Liver (tissue), 8 donors: ENCODE measurements at regions not wholly inside any gene's neighbourhood (a gene's known extent, or its start where the extent isn't known, plus 50 kb on each side); places are given as distances from the start of the nearest gene placed in this dataset.

Experiments used
- DNase-seq: peaks from one replicate; pipeline ENCODE4 v3.0.0-alpha.2; 2017; ENCODE audit warnings: low spot score
- H3K27ac ChIP-seq, 2 donors: one replicate each; pipeline ENCODE4 v1.7.0; 2013; ENCODE audit warnings: inconsistent platforms in 2 of 2, low read length in 2 of 2, control low read depth in 1 of 2, low read depth in 1 of 2, mild to moderate bottlenecking in 1 of 2
- H3K27me3 ChIP-seq, 4 donors: one replicate each; pipeline versions ENCODE4 v1.6.1 to v1.7.0; 2013; ENCODE audit warnings: low read length in 3 of 4, inconsistent platforms in 1 of 4, mild to moderate bottlenecking in 1 of 4, moderate library complexity in 1 of 4; ENCODE audit not compliant: control insufficient read depth in 4 of 4, insufficient read depth in 4 of 4
- H3K36me3 ChIP-seq, 4 donors: one replicate each; pipeline versions ENCODE4 v1.6.1 to v1.7.0; 2013; ENCODE audit warnings: low read length in 3 of 4, mild to moderate bottlenecking in 3 of 4, low read depth in 1 of 4, moderate library complexity in 1 of 4; ENCODE audit not compliant: control insufficient read depth in 4 of 4, insufficient read depth in 3 of 4
- H3K4me1 ChIP-seq, 4 donors: one replicate each; pipeline versions ENCODE4 v1.6.1 to v1.7.0; 2013; ENCODE audit warnings: low read length in 3 of 4, mild to moderate bottlenecking in 3 of 4, moderate library complexity in 1 of 4; ENCODE audit not compliant: control insufficient read depth in 4 of 4, insufficient read depth in 4 of 4
- H3K4me3 ChIP-seq, 3 donors: one replicate each; pipeline versions ENCODE4 v1.6.1 to v1.7.0; 2013; ENCODE audit warnings: low read length in 3 of 3, control low read depth in 1 of 3, low read depth in 1 of 3, mild to moderate bottlenecking in 1 of 3
- H3K9ac ChIP-seq, 2 donors: one replicate each; pipeline ENCODE4 v1.7.0; 2013; ENCODE audit warnings: low read length in 2 of 2, mild to moderate bottlenecking in 2 of 2, moderate library complexity in 2 of 2, control low read depth in 1 of 2, low read depth in 1 of 2
- H3K9me3 ChIP-seq, 4 donors: one replicate each; pipeline versions ENCODE4 v1.6.1 to v1.7.0; 2013; ENCODE audit warnings: low read length in 3 of 4; ENCODE audit not compliant: control insufficient read depth in 4 of 4
- FOXA1 ChIP-seq: IDR thresholded peaks from 2 replicates; pipeline ENCODE4 v1.6.1; 2016; ENCODE audit warnings: antibody characterized with exemption
- FOXA2 ChIP-seq: IDR thresholded peaks from 2 replicates; pipeline ENCODE4 v1.6.1; 2016; ENCODE audit warnings: antibody characterized with exemption
- GABPA ChIP-seq, 2 donors: IDR thresholded peaks in 1 of 2; conservative IDR thresholded peaks in 1 of 2; 2 replicates each; pipeline ENCODE4 v1.6.1; 2016; ENCODE audit warnings: antibody characterized with exemption in 2 of 2, mild to moderate bottlenecking in 1 of 2, moderate library complexity in 1 of 2
- HNF4A ChIP-seq, 2 donors: conservative IDR thresholded peaks; 2 replicates each; pipeline ENCODE4 v1.6.1; 2016; ENCODE audit warnings: antibody characterized with exemption in 2 of 2, mild to moderate bottlenecking in 2 of 2
- HNF4G ChIP-seq: IDR thresholded peaks from 2 replicates; pipeline ENCODE4 v1.6.1; 2016; ENCODE audit warnings: antibody characterized with exemption
- JUND ChIP-seq, 2 donors: IDR thresholded peaks; 2 replicates each; pipeline ENCODE4 v1.6.1; 2016; ENCODE audit warnings: antibody characterized with exemption in 2 of 2
- NR2F2 ChIP-seq: IDR thresholded peaks from 2 replicates; pipeline ENCODE4 v1.6.1; 2016; ENCODE audit warnings: antibody characterized with exemption
- RAD21 ChIP-seq, 2 donors: IDR thresholded peaks; 2 replicates each; pipeline ENCODE4 v1.6.1; 2016; ENCODE audit warnings: antibody characterized with exemption in 2 of 2, mild to moderate bottlenecking in 2 of 2
- RXRA ChIP-seq, 2 donors: IDR thresholded peaks; 2 replicates each; pipeline ENCODE4 v1.6.1; 2017 to 2018; ENCODE audit warnings: antibody characterized with exemption in 2 of 2, mild to moderate bottlenecking in 1 of 2
- SP1 ChIP-seq: IDR thresholded peaks from 2 replicates; pipeline ENCODE4 v1.6.1; 2018; ENCODE audit warnings: antibody characterized with exemption, mild to moderate bottlenecking
- TAF1 ChIP-seq: conservative IDR thresholded peaks from 2 replicates; pipeline ENCODE4 v1.6.1; 2016; ENCODE audit warnings: antibody characterized with exemption, mild to moderate bottlenecking
- YY1 ChIP-seq: IDR thresholded peaks from 2 replicates; pipeline ENCODE4 v1.6.1; 2016; ENCODE audit warnings: antibody characterized with exemption, mild to moderate bottlenecking
- WGBS: extraction: QIAGEN DNeasy Blood & Tissue Kit; methylation state at CpG from one replicate; pipeline ENCODE4 v1.1.7; 2013; 5-methylcytosine and 5-hydroxymethylcytosine counted together
- TF ChIP-seq, protein P1 (sequence below): fragments of 150-350 bp; IDR thresholded peaks from 2 replicates; pipeline ENCODE4 v1.5.1; 2017; ENCODE audit warnings: improper control_type of control experiment, low read depth, low read length; ENCODE audit not compliant: missing input control
- TF ChIP-seq, protein P2 (sequence below): IDR thresholded peaks from 2 replicates; pipeline ENCODE4 v1.6.1; 2016; ENCODE audit warnings: antibody characterized with exemption
- TF ChIP-seq, protein P3 (sequence below): IDR thresholded peaks from 2 replicates; pipeline ENCODE4 v1.6.1; 2016; ENCODE audit warnings: antibody characterized with exemption
- TF ChIP-seq, protein P4 (sequence below): IDR thresholded peaks from 2 replicates; pipeline ENCODE4 v1.6.1; 2016; ENCODE audit warnings: antibody characterized with exemption, mild to moderate bottlenecking
- TF ChIP-seq, protein P5 (sequence below): IDR thresholded peaks from 2 replicates; pipeline ENCODE4 v1.6.1; 2016; ENCODE audit warnings: antibody characterized with exemption
- donor health status: healthy.
- donor health status: healthy.
- donor health status: healthy.
- donor health status: healthy.
- donor health status: healthy.

DNA sequence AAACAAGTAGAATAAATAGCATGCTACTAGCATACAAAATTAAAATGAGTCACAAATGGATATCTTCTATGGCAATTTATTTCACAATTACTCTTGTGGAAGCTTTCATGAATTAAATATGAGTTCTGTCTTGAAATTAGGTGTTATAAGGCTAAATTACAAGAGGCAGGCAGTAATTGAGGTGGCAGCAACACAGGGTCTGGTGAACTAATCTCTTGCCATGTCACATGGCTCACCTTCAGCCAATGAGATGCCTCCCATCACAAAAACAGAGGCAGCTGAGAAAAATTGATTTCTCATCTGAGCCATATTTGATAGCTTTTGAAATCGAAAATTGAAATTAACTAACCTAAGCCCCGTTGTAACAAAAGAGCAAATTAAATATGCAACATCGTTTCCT, 268.8 kb downstream of the NR2F2 start:
- TF ChIP-seq SP1 (no peak), TAF1 (no peak)
- no peak overlapping the region for H3K27ac ChIP-seq
- 79% methylated on average over 3 of the region's 3 CpGs for WGBS
- no peaks in the 10 kb centered on the region for H3K36me3 ChIP-seq
- no peaks in the 10 kb centered on the region for H3K4me1 ChIP-seq
- H3K9ac ChIP-seq = no peak overlapping the region
- H3K4me3 ChIP-seq = no peak overlapping the region
- DNase-seq = no peak
- H3K9me3 ChIP-seq = no peaks in the 10 kb centered on the region
- H3K27me3 ChIP-seq = no peaks in the 10 kb centered on the region

DNA sequence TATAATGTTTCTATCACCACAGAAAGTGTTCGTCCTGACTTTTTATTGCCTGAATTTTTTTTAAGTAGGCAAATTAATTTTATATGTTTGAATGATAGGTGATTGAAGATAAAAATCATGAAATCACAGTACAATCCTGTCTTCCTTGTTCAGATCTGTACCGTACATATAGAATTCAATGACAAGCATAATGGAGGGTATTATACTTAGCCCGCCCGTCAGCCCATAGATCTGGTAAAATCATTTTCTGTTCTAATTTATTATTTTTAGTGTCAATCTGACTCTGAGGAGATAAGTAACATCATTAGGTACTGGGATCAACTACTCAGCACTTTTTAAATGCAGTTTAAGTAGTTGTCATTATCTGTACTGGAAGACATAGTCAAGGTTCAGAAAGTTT, 269.9 kb downstream of the NR2F2 start:
- Histone ChIP-seq H3K27me3 (peaks cover 0 to 3% (median 0%) of the 10 kb centered on the region in 4 donors), H3K4me3 (no peak overlapping the region), H3K9ac (no peak overlapping the region), H3K9me3 (no peaks in the 10 kb centered on the region), H3K27ac (no peak overlapping the region), H3K4me1 (no peaks in the 10 kb centered on the region), H3K36me3 (no peaks in the 10 kb centered on the region)
- 90% methylated on average over 4 of the region's 4 CpGs for WGBS
- no peak for DNase-seq
- TF ChIP-seq, protein P1, sequence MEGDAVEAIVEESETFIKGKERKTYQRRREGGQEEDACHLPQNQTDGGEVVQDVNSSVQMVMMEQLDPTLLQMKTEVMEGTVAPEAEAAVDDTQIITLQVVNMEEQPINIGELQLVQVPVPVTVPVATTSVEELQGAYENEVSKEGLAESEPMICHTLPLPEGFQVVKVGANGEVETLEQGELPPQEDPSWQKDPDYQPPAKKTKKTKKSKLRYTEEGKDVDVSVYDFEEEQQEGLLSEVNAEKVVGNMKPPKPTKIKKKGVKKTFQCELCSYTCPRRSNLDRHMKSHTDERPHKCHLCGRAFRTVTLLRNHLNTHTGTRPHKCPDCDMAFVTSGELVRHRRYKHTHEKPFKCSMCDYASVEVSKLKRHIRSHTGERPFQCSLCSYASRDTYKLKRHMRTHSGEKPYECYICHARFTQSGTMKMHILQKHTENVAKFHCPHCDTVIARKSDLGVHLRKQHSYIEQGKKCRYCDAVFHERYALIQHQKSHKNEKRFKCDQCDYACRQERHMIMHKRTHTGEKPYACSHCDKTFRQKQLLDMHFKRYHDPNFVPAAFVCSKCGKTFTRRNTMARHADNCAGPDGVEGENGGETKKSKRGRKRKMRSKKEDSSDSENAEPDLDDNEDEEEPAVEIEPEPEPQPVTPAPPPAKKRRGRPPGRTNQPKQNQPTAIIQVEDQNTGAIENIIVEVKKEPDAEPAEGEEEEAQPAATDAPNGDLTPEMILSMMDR = no peak
- TF ChIP-seq, protein P2, sequence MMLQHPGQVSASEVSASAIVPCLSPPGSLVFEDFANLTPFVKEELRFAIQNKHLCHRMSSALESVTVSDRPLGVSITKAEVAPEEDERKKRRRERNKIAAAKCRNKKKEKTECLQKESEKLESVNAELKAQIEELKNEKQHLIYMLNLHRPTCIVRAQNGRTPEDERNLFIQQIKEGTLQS = no peak
- TF ChIP-seq TAF1 = no peak

DNA sequence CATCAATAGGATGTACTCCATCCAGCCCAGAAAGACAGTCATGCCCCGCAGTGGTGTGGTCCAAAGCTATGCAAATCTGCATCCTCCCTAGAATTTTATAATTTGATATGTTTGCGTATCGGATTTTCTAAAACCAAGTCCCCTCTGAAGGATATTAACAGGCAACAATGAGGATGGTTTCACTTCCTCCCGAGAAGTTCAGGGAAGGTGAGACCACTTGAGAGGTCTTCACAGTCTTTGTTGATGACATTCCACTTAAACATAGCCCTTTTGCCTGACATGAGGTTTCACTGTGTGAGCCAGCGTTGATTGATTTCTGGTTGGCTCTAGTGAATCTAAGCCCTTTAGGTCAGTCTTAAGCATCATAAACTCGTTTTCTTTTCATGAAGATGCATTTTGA, 276.1 kb downstream of the NR2F2 start:
- Histone ChIP-seq H3K4me1 (no peaks in the 10 kb centered on the region), H3K9ac (no peak overlapping the region), H3K27ac (no peak overlapping the region), H3K9me3 (no peaks in the 10 kb centered on the region), H3K36me3 (no peaks in the 10 kb centered on the region), H3K4me3 (no peak overlapping the region), H3K27me3 (peaks cover 0 to 3% (median 1%) of the 10 kb centered on the region in 4 donors)
- WGBS = 82% methylated on average over 6 of the region's 6 CpGs
- TF ChIP-seq, protein P3, sequence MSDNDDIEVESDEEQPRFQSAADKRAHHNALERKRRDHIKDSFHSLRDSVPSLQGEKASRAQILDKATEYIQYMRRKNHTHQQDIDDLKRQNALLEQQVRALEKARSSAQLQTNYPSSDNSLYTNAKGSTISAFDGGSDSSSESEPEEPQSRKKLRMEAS = no peak
- no peak for DNase-seq

DNA sequence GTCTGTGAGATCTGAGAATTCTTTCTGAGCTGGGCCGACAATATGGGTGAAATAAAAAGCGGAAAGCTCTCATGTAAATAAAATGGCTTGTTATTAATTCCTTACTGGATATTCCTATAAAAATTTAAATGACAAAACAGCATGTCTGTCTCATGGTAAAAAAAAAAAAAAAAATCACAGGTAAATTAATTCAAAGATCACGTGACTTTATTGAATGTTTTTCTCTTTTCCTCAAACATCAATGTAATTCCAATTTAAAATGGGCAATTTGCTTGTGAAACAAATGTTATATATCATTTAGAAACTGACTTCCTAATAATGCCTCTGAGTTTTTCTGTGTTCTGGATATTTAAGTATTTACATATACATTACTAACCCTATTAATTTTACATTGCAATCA, 280.3 kb downstream of the NR2F2 start:
- no peak overlapping the region for H3K27ac ChIP-seq
- no peak overlapping the region for H3K4me3 ChIP-seq
- 77% methylated on average over 3 of the region's 3 CpGs for WGBS
- H3K9me3 ChIP-seq = peaks cover 0 to 3% (median 1%) of the 10 kb centered on the region in 4 donors
- H3K27me3 ChIP-seq = peaks cover 0 to 2% (median 0%) of the 10 kb centered on the region in 4 donors
- DNase-seq = no peak
- H3K4me1 ChIP-seq = no peaks in the 10 kb centered on the region
- no peak overlapping the region for H3K9ac ChIP-seq
- H3K36me3 ChIP-seq = peaks cover 0 to 2% (median 0%) of the 10 kb centered on the region in 4 donors
- TF ChIP-seq TAF1 (no peak), SP1 (no peak), RAD21 (IDR thresholded peaks at IDR 0.05) (no peak), JUND (IDR thresholded peaks at IDR 0.05) (no peak), NR2F2 (no peak), FOXA1 (no peak), RXRA (IDR thresholded peaks at IDR 0.05) (no peak), FOXA2 (no peak), HNF4A (conservative IDR thresholded peaks at IDR 0.05) (no peak), HNF4G (no peak), GABPA (IDR thresholded peaks at IDR 0.05 in 1 of 2, conservative IDR thresholded peaks at IDR 0.05 in 1 of 2) (no peak), YY1 (no peak)
- TF ChIP-seq, protein P3 = no peak
- TF ChIP-seq, protein P4, sequence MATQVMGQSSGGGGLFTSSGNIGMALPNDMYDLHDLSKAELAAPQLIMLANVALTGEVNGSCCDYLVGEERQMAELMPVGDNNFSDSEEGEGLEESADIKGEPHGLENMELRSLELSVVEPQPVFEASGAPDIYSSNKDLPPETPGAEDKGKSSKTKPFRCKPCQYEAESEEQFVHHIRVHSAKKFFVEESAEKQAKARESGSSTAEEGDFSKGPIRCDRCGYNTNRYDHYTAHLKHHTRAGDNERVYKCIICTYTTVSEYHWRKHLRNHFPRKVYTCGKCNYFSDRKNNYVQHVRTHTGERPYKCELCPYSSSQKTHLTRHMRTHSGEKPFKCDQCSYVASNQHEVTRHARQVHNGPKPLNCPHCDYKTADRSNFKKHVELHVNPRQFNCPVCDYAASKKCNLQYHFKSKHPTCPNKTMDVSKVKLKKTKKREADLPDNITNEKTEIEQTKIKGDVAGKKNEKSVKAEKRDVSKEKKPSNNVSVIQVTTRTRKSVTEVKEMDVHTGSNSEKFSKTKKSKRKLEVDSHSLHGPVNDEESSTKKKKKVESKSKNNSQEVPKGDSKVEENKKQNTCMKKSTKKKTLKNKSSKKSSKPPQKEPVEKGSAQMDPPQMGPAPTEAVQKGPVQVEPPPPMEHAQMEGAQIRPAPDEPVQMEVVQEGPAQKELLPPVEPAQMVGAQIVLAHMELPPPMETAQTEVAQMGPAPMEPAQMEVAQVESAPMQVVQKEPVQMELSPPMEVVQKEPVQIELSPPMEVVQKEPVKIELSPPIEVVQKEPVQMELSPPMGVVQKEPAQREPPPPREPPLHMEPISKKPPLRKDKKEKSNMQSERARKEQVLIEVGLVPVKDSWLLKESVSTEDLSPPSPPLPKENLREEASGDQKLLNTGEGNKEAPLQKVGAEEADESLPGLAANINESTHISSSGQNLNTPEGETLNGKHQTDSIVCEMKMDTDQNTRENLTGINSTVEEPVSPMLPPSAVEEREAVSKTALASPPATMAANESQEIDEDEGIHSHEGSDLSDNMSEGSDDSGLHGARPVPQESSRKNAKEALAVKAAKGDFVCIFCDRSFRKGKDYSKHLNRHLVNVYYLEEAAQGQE = no peak
- TF ChIP-seq, protein P5, sequence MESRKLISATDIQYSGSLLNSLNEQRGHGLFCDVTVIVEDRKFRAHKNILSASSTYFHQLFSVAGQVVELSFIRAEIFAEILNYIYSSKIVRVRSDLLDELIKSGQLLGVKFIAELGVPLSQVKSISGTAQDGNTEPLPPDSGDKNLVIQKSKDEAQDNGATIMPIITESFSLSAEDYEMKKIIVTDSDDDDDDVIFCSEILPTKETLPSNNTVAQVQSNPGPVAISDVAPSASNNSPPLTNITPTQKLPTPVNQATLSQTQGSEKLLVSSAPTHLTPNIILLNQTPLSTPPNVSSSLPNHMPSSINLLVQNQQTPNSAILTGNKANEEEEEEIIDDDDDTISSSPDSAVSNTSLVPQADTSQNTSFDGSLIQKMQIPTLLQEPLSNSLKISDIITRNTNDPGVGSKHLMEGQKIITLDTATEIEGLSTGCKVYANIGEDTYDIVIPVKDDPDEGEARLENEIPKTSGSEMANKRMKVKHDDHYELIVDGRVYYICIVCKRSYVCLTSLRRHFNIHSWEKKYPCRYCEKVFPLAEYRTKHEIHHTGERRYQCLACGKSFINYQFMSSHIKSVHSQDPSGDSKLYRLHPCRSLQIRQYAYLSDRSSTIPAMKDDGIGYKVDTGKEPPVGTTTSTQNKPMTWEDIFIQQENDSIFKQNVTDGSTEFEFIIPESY = no peak
